HG03196 (cell line): ENCODE measurements at regions not wholly inside any gene's neighbourhood (a gene's known extent, or its start where the extent isn't known, plus 50 kb on each side); places are given as distances from the start of the nearest gene placed in this dataset.
"Not testable (repeated sequence)": the region's sequence is repeated elsewhere in the genome, so short reads cannot be mapped to it uniquely, and the experiment has no call there.

ENCODE experiments used
- ATAC-seq: cut with Tn5 transposase; IDR thresholded peaks from one replicate; pipeline ENCODE4 v1.9.1; 2021; ENCODE audit not compliant: unreplicated experiment

DNA sequence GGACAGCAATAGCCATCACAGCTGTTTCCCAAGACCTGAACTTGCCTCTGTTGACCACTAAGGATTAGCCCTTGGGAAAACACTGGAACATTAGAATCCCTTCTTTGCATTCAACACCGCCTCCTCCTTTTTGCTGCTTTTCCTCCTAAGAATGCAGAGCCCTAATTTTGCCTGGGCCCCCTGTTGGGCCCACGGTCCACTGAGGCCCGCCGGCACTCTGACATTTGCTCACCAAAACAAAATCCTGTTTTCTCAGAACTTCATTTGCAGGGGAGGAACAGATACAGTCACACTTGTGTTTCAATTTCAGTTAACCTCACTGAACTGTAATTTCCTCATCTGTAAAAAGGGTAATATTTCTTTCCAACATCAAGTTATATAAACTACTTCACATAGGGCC lies 116.0 kb upstream of the JARID2 start:
- no peak for ATAC-seq

DNA sequence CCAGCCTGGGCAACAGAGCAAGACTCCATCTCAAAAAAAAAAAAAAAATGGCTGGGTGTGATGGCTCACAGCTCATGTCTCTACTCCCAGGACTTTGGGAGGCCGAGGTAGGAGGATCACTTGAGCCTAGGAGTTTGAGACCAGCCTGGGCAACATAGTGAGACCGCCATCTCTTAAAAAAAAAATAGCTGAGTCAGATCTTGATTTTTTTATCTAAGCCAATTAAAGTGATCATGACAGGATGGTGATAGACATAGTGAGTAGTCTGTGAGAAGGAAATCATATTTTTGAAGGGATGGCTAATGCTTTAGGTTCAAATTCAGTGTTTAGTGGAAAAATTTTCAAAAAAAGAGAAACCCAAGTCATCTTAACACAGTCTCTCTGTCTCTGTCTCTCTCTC lies 114.6 kb upstream of the JARID2 start:
- no peak for ATAC-seq

DNA sequence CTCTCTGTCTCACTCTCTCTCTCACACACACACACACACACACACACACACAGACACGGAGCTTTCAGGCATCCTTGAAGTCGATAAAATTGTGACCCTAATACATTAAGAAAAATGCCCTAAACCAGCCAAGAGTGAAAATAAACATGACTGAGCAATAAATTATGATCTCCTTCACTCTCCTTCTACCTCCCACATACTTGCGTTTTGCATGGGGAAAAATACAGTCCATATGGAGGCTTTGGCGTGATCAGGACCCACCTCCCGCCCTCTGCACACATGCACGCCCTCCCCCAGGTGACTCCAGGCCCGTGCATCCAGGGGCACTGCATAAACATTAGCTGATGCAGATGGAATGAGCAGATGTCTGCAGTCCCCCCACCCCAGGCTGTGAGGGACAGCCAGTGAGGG lies 114.2 kb upstream of the JARID2 start:
- ATAC-seq: no peak

DNA sequence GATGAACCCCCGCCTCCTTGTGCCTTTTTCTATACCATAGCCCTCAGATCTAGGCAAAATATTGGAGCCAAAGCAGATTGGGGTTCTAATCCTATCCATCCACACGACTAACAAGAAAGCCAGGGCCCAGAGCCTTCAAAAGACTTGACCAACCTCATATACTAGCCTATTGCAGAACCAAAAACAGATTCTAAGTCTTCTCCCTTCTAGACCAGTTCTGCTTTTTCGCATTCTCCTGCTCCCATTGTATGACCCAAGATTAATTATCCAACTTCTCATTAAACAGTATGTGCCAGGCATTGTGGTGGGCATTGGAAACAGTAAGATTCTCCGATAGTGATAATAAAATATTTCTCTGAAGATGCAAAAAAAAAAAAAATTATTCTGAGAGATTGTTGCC lies 113.7 kb upstream of the JARID2 start:
- ATAC-seq: no peak

DNA sequence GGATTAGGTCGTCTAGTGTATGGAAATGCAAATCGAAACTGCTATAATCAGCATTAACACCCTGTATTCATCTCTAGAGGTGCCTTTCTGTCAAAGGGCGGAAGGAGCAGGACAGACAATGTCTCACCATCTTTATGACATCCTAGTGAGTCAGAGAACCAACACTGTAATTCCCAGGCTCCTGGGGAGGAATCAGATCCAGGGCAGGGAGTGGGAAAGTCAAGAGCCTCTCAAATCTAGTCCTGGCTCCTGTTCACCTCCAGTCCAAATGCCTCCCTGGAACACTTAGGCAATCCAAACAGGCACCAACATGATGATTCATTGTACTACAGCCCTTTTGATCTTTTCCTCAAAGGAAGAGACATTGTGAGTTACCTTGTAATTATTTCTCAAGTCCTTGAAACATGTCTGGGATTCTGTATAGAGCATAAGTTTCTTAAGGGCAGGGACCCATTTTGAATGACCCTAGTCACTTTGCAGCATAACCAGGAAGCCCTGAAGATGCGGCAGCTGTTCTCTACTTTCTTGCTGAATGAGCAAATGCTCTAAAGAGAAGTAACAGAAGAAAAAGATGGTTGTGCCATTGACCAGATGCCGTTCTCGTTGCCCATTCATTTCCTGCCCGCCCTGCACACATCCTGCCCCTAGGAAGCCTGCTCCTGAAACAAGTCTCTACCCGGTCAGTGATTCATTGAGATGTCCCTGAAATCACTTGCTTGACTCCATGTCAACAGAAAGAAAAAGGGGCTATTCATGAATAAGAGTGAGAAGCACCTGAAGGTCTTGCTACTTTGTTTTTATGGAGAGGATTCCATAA lies 112.8 kb upstream of the JARID2 start:
- ATAC-seq: no peak

DNA sequence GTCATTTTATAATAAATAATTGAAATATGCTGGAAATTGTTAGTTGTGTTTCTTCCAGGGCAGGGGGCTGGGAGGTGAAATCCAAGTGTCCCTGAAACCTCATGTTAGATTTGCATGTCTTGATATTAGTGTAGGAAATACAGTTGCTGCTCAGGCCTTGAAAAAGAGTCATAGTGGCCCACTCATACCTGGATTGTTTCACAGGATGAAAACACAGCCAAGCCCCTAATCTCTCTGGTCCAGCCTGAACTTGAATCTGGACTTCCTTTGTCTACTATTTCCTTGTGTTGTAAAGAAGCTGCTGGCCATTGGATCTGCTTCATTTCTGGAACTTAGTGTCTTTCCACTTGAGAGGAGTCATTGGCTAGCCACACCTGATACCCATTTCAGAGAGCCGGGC lies 108.8 kb upstream of the JARID2 start:
- ATAC-seq: no peak

DNA sequence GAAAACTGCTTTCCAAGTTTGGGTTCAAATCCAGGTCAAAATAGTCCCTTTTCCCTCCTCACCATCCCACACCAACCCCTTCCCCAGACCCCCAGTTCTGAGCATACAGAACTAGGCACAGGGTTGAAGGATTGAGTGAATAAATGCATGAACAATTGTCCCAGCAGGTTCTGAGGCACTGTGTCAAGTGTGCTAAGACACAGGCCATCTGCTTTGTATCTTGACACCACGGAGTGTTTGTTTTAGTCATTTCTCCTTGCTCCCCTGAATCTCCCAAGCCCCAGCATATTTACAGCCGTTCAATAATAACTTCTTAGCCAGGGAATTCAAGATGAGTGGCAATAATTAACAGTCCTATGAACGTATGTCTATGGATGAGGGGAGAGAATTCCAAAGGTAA lies 102.8 kb upstream of the JARID2 start:
- ATAC-seq: no peak

DNA sequence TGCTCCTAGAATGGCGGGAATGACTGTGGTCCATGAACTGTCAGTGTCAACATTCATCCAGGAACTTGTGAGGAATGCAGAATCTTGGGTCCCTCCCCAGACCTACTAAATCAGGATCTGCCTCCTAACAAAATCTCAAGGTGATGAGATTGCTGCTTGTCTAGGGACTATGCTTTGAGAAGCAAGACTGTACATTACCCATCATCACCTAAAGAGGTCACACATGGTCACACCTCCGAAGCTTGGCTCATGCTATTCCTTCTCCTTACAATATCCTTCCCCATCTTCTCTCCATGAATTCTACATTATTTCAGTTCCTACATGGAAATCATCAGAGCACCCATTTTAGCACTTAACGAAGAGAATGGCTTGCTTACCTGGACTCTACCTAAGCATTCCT lies 102.3 kb upstream of the JARID2 start:
- no peak for ATAC-seq

DNA sequence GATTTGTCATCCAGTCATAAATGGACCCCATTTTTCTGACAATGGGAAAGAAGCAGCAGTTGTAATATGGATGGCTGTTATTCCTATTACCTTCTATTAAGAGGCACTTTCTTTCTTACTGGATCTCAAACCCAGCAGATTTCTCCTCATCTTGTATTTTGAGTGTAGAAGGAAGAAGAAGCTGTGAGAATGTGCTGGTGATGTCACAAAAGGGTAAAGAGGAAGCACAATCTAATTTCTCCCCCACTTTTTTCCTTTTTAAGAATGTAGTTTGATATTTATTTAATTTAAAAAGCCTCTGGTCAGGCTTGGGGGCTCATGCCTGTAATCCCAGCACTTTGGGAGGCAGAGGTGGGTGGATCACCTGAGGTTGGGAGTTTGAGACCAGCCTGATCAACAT lies 100.0 kb upstream of the JARID2 start:
- no peak for ATAC-seq

DNA sequence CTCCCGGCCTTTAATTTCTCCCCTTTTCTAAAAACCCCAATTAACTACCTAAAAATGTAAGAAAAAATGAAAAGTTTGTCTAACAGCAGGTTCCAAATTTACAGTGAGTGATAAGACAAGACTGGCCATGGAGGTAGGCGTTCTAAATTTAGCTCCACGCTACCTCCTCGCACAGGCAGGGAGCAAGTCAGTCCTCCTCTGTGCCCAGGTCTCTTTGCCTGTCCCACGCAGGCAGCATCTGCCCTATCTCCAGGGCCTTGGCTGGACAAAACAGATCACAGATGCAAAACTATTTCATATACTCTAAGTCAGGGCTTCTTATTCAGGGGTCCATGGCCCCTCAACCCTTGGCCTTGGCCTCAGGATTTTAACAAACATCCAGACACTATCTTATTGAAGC lies 98.0 kb upstream of the JARID2 start:
- ATAC-seq: no peak

DNA sequence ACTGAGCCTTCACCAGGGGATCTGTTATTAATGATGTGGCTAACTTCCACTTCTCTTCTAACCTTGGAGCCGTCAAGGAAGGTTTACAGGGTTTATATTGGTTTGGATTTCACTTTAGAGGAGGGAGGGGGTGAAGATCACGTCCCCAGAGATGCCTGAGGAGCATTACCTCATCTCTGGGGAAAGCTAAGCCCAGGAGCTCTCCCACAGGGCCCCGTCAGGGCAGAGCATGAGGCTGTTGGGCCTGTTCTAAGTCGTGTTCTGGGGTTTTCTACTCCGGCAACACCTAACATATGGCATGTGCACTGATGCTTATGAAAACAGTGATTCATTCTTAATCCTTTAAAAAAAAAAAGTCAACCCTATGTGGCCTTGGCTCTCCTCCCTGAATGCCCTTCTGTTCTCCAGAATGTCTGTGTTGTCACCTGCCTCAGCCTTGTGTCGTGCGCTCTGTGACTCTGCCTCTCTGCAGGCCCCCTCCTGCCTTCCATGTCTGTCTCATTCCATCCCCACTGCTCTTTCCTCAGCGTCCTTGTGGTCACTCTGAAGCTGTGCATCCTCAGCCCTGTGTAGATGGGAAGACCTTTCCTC lies 97.4 kb upstream of the JARID2 start:
- ATAC-seq: no peak

DNA sequence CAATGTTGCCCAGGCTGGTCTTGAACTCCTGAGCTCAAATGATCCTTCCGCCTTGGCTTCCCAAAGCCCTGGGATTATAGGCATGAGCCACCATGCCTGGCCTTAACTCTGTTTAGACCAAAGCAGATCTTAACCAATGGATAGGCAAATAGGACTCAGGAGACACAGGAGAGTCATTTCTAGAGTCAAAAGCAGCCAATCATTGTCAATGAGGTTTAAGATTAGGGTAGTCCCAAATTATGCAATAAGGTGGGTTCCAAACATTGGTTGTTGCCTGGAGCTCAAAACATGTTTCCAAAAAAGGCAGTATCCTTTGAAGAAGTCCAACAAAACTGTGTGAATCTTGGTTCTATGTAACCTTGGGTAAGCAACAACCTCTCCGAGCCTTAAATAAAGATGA lies 95.7 kb upstream of the JARID2 start:
- no peak for ATAC-seq

DNA sequence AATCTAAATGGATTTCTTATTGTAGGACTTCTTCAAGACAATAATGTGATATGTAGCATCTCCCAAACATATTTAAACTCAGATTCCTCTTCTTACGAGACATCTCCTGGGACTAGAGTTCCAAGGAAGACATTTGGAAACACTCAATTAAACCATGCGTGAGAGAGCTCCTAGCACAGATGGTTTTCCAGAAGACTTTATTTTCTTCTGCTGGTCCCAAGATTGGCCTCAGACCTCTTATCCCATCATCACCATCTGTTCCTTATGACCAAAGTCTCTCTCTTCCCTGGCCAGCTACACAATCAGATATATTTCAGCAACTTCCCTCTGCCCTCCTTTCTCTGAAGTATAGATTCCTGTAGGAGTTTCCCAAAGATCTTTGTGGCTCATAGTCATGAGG lies 93.2 kb upstream of the JARID2 start:
- ATAC-seq: no peak

DNA sequence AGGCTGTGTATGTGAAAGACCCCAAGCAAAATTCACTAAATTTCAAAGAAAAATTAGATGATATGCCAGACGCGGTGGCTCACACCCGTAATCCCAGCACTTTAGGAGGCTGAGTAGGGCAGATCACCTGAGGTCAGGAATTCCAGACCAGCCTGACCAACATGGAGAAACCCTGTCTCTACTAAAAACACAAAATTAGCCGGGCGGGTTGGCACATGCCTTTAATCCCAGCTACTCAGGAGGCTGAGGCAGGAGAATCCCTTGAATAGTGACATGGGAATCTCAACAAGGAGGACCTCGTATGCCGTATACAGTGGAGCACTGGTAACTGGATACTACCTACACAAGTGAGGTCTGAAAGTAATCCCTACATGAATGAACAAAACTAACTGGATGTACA lies 92.7 kb upstream of the JARID2 start:
- ATAC-seq: no peak

DNA sequence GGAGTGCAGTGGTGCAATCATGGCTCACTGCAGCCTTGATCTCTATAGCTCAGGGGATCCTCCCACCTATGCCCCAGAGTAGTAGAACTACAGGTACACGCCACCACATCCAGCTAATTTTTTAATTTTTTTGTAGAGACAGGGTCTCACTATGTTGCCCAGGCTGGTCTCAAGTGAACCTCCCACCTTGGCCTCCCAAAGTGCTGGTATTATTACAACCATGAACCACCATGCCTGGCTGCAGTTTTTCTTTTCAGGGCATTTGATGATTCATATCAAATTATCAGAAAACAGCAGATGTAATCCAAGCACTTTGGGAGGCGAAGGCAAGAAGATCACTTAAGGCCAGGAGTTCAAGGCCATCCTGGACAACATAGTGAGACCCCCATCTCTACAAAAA lies 88.4 kb upstream of the JARID2 start:
- ATAC-seq: no peak

DNA sequence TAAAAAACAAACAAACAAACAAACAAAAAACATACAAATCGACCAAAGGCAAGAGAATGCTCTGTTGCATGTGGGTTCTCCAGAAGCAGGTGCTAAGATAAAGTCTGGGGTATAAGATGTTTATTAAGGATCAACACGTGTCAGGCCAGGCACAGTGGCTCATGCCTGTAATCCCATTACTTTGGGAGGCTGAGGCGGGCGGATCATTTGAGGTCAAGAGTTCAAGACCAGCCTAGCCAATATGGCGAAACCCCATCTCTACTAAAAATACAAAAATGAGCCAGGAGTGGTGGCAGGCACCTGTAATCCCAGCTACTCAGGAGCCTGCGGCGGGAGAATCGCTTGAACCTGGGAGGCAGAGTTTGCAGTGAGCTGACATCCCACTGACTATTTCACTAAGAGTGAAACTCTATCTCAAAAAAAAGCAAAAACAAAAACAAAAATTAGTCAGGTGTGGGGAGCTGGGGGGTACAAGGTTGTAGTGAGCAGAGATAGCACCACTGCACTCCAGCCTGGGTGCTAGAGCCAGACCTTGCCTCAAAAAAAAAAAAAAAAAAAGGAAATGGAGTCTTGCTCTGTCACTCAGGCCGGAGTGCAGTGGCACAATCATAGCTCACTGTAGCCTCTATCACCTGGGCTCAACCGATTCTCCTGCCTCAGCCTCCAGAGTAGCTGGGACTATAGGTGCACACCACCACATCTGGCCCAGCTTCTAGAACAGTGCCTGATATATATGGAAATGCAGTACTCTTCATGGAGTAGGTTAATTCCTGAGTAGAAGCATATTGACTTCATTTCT lies 86.8 kb upstream of the JARID2 start:
- ATAC-seq: no peak

DNA sequence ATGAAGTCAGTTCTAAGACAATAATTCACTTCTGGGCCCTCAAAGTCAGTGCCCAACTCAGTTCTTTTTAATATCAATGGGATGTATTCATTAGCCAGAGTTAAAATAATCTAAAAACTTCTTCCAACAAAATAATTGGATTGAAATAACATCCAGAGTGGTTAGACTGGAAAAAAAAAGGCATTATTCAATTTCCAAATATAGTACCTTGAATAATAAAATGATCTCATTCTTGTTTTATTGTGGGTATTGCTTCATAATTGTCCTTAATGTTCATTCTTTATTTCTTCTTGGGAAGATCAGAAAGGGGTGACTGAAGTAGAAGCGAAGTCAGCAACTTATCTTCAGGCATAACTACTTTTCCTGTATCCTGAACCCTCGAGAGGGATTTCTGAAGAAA lies 85.1 kb upstream of the JARID2 start:
- no peak for ATAC-seq

DNA sequence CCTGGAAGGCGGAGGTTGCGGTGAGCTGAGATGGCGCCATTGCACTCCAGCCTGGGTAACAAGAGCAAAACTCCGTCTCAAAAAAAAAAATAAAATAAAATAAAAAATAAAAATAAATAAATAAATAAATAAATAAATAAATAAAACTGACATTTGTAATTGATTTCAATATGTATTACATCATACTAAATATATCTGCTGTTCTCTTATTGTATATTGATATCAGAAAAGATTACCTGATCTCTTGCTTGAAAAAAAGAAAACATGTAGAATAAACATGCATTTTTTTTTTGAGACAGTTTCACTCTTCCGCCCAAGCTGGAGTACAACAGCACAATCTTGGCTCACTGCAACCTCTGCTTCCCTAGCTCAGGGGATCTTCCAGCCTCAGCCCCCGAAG lies 81.0 kb upstream of the JARID2 start:
- ATAC-seq: not testable (repeated sequence)

DNA sequence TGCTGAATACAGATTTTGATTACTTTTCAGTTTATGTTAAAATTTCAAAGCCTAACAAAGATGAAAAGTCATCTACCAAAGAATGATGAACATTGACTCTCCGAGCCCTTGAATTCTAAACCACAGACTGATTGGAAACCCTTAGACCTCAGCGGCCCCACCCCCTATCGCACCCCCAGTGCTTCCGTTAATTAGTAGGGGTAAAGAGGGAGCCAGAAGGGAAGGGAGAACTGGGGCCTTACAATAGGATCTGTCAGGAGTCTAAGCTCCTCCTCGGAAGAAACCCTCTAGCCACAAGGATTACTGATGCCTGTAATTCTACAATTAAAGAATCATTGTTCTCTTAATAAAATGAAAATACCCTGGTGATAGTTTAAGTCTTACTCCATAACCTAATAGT lies 79.7 kb upstream of the JARID2 start:
- no peak for ATAC-seq

DNA sequence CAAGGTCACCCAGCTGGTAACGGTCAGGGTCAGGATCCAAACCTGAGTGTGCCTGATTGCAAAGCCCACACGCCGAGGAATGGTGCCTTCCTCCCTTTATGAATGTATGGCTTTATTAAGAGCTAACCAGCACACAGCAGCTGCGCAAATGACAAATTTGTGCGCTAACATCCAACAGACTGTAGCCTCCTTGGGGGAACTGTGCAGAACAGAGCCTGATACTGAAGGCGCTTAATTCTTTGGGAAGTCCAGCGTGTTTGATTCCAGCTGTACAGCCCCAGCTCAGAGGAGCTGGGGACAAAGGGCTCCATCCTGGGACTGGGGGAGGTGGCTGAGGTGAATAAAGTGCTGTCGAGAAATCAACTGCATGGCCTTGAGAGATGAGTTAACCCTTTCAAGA lies 75.7 kb upstream of the JARID2 start:
- no peak for ATAC-seq

DNA sequence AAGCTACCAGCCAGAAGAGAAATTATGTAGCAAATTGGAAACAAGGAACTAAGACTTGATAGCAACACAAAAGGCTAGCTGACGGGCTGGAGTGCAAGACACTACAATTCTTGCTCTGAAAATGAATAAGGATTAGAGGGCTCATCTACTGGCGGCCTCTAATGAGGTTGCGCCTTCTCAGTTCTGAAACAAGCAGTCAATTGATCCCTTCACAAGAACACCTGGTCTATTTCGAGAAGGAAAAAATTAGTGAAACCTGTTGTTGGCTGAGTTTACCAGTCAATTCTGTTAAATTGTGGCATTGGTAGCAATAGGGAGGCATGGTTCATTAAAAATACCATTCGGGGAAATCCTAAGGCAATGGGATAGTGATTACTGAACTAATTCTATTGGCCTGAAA lies 74.8 kb upstream of the JARID2 start:
- no peak for ATAC-seq

DNA sequence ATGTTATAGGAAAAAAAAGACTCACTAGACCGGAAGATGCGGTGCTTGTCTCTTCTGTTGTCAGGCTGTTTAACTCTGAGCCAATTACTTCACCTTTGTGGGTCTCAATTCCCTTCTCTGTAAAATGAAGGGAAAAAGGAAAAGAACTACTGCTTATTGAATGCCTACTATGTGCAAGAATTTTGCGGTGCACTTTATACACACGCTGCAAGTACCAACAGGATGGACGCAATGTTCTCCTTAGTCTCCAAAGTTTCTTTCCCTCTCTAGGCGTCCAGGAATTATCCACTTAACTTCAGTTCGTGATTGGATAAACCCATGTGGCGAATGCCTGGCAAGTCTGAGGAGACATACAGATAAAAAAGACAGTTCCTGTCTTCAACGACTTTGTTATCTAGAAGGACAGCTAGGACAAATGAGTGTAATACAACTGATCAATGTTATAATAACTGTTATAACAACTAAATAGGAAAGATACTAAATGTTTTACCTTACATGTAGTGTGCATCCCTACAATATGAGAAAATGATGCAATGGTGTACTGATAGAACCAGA lies 69.0 kb upstream of the JARID2 start:
- no peak for ATAC-seq
